GM23248 (cell line): ENCODE measurements at regions not wholly inside any gene's neighbourhood (a gene's known extent, or its start where the extent isn't known, plus 50 kb on each side); places are given as distances from the start of the nearest gene placed in this dataset.
"Not testable (repeated sequence)": the region's sequence is repeated elsewhere in the genome, so short reads cannot be mapped to it uniquely, and the experiment has no call there.

Experiments
- EZH2 ChIP-seq: fragments of 200-600 bp; sonication (generic); IDR thresholded peaks from 2 replicates; pipeline ENCODE4 v1.6.1; 2018; ENCODE audit warnings: antibody characterized with exemption, mild to moderate bottlenecking; ENCODE audit not compliant: insufficient read depth, poor library complexity, severe bottlenecking
- EZH2phosphoT487 ChIP-seq: fragments of 200-600 bp; sonication (generic); IDR thresholded peaks from 2 replicates; pipeline ENCODE4 v1.6.1; 2018; ENCODE audit warnings: antibody characterized with exemption, moderate library complexity, mild to moderate bottlenecking, low read depth; ENCODE audit not compliant: insufficient read depth

GRCh38 chr1:146604681-146605080 is 333.4 kb upstream of the NBPF12 start:
- not testable (repeated sequence) for TF ChIP-seq EZH2, EZH2phosphoT487
